Astrocyte of the spinal cord (primary cell): ENCODE measurements at regions not wholly inside any gene's neighbourhood (a gene's known extent, or its start where the extent isn't known, plus 50 kb on each side); places are given as distances from the start of the nearest gene placed in this dataset.
"Not testable (repeated sequence)": the region's sequence is repeated elsewhere in the genome, so short reads cannot be mapped to it uniquely, and the experiment has no call there.

Experiments
- DNase-seq: peaks from one replicate; pipeline ENCODE4 v3.0.0; 2011; ENCODE audit warnings: low read depth, low spot score
- H3K4me3 ChIP-seq: 2 replicates; pipeline ENCODE4 v1.5.1; 2011; ENCODE audit warnings: low read depth, mild to moderate bottlenecking, low read length, moderate library complexity
- in situ Hi-C: cut with HindIII; loops from 2 replicates; pipeline ENCODE4 v1.10.0; 2017; ENCODE audit warnings: low sequenced_read_pairs
- TF ChIP-seq, protein P1 (sequence below): IDR thresholded peaks from 2 replicates; pipeline ENCODE4 v1.5.1; 2012; ENCODE audit warnings: low read depth, mild to moderate bottlenecking, low read length, inconsistent platforms

- DNase-seq: no peak
- in situ Hi-C loops: no loop called here
- H3K4me3 ChIP-seq: no peak overlapping the region
- TF ChIP-seq, protein P1, sequence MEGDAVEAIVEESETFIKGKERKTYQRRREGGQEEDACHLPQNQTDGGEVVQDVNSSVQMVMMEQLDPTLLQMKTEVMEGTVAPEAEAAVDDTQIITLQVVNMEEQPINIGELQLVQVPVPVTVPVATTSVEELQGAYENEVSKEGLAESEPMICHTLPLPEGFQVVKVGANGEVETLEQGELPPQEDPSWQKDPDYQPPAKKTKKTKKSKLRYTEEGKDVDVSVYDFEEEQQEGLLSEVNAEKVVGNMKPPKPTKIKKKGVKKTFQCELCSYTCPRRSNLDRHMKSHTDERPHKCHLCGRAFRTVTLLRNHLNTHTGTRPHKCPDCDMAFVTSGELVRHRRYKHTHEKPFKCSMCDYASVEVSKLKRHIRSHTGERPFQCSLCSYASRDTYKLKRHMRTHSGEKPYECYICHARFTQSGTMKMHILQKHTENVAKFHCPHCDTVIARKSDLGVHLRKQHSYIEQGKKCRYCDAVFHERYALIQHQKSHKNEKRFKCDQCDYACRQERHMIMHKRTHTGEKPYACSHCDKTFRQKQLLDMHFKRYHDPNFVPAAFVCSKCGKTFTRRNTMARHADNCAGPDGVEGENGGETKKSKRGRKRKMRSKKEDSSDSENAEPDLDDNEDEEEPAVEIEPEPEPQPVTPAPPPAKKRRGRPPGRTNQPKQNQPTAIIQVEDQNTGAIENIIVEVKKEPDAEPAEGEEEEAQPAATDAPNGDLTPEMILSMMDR: no peak
Measured at GRCh38 chr16:50453446-50453845, 84.7 kb upstream of the BRD7 start.

GRCh38 chr16:50451951-50452508, 83.2 kb upstream of the BRD7 start:
- no peak overlapping the region for H3K4me3 ChIP-seq
- in situ Hi-C loops: no loop called here
- TF ChIP-seq, protein P1: no peak
- DNase-seq: no peak

DNA sequence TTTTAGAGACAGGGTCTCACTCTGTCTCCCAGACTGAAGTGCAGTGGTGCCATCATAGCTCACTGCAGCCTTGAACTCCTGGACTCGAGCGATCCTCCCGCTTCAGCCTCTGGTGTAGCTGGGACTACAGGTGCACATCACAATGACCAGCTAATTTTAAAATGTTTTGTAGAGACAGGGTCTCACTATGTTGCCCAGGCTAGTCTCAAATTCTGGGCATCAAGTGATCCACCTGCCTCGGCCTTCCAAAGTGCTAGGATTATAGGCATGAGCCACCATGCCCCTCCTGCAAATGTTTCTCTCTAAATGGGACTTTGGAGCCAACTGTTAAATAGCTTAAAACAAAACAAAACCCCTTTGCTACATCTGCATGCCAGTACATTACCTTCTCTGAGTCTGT, 82.2 kb upstream of the BRD7 start:
- H3K4me3 ChIP-seq: no peak overlapping the region
- DNase-seq: no peak
- TF ChIP-seq, protein P1: no peak
- in situ Hi-C loops: no loop called here

DNA sequence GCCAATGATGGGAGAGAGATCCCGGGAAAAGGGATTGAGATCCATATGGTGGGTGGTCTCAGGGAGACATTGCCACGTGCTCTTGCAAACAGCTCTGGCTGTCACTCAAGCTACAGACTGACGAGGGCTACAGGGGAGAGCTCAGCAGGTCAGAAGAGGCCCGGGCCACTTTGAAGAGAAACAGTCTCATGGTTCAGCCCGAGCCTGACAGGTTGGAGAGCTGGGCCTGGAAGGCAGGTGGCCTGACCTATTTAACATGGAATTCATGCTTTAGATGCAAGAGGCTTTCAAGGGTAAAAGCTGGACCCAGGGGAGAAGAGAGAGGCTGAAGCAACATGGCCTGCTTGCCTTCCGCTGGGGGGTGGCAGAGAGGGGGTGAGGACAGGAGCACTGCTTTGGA, 81.0 kb upstream of the BRD7 start:
- in situ Hi-C loops: no loop called here
- DNase-seq: no peak
- TF ChIP-seq, protein P1: no peak
- no peak overlapping the region for H3K4me3 ChIP-seq

DNA sequence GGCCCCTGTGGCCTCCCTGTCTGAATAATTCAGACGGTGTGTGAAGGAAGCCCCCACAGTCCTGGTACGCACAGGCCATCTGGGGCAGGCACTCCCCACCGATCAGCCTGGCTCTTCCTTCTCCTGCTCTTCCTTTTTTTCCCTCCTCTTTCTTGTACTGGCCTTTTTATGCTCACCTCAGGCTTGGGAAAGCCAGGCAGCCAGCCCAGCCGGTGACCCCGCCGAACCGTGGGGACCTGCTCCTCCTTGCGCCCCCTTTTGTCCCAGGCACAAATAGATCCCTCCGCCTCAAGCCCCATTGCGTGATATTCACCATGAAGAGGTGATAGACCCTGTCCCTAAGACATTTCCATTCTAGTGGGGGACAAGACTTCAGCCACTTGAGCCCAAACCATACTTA, 80.2 kb upstream of the BRD7 start:
- H3K4me3 ChIP-seq: no peak overlapping the region
- TF ChIP-seq, protein P1: no peak
- in situ Hi-C loops: no loop called here
- no peak for DNase-seq

GRCh38 chr16:50448522-50448921, 79.7 kb upstream of the BRD7 start:
- TF ChIP-seq, protein P1: peak; percentile 9
- in situ Hi-C loops: no loop called here
- no peak overlapping the region for H3K4me3 ChIP-seq

DNA sequence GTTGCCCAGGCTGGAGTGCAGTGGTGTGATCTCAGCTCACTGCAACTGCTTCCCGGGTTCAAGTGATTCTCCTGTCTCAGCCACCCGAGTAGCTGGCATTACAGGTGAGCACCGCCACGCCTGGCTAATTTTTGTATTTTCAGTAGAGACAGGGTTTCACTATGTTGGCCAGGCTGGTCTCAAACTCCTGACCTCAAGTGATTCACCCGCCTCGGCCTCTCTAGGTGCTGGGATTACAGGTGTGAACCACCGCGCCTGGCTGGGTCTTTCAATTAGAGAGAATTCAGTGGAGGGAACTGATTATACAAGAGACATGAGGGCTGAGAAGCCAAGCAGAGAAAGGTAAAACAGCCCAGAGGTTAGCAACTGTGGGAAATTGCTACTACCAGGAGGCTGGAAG, 78.6 kb upstream of the BRD7 start:
- DNase-seq, in situ Hi-C loops, H3K4me3 ChIP-seq: not testable (repeated sequence)

More at GRCh38 chr16:50448522-50448921, 79.7 kb upstream of the BRD7 start:
- DNase-seq: no peak
